Panc1 (cell line): ENCODE measurements at regions not wholly inside any gene's neighbourhood (a gene's known extent, or its start where the extent isn't known, plus 50 kb on each side); places are given as distances from the start of the nearest gene placed in this dataset.

Experiments used
- ATAC-seq: fragments of 200-7000 bp; cut with Tn5 transposase; 2 replicates; pipeline ENCODE4 v1.9.1; 2020; ENCODE audit warnings: mild to moderate bottlenecking, moderate library complexity
- BruUV-seq: library from RNA; stranded (reverse); fragments of 400-500 nt; replicated peaks from 2 replicates; lab custom pipeline; 2021; lab: Mats Ljungman, UMichigan
- CTCF ChIA-PET: fragments of 300-600 bp; sonication (Branson Sonifier 250); formaldehyde crosslinking; loops from one replicate; lab custom pipeline; 2022; ENCODE audit warnings: antibody characterized with exemption; lab: Charles Lee
- POLR2A ChIA-PET: fragments of 300-600 bp; sonication (Branson Sonifier 250); formaldehyde crosslinking; loops from one replicate; lab custom pipeline; 2022; ENCODE audit warnings: antibody characterized with exemption; lab: Charles Lee
- DNase-seq: peaks from one replicate; pipeline ENCODE4 v3.0.0-alpha.2; 2010; ENCODE audit warnings: low read depth, low spot score
- H3K27ac ChIP-seq: 2 replicates; pipeline ENCODE4 v1.5.1; 2011; ENCODE audit warnings: mild to moderate bottlenecking, low read length, inconsistent platforms
- H3K27me3 ChIP-seq: fragments of 200-500 bp; sonication (Bioruptor generic); 2 replicates; pipeline ENCODE4 v1.6.0; 2014; ENCODE audit warnings: low read length, inconsistent platforms; ENCODE audit not compliant: control insufficient read depth, insufficient read depth
- H3K36me3 ChIP-seq: fragments of 200-500 bp; sonication (Bioruptor generic); 2 replicates; pipeline ENCODE4 v1.5.1; 2014; ENCODE audit warnings: inconsistent platforms, mild to moderate bottlenecking, low read length, moderate library complexity; ENCODE audit not compliant: control insufficient read depth, insufficient read depth
- H3K4me1 ChIP-seq: 2 replicates; pipeline ENCODE4 v1.5.1; 2011; ENCODE audit warnings: inconsistent platforms, mild to moderate bottlenecking, low read length, moderate library complexity; ENCODE audit not compliant: control insufficient read depth, insufficient read depth
- H3K4me3 ChIP-seq, 2 experiments: 2 replicates each; pipeline ENCODE4 v1.5.1; 2011 to 2012; ENCODE audit warnings: low read depth in 2 of 2, low read length in 2 of 2, mild to moderate bottlenecking in 2 of 2, inconsistent platforms in 1 of 2, moderate library complexity in 1 of 2
- H3K9me3 ChIP-seq: fragments of 200-500 bp; sonication (Bioruptor generic); 2 replicates; pipeline ENCODE4 v1.5.1; 2014; ENCODE audit warnings: low read depth, mild to moderate bottlenecking, inconsistent platforms, low read length, moderate library complexity; ENCODE audit not compliant: control insufficient read depth, insufficient read depth
- POLR2AphosphoS5 ChIP-seq: IDR thresholded peaks from 2 replicates; pipeline ENCODE4 v1.6.1; 2012; ENCODE audit warnings: mild to moderate bottlenecking, low read depth, low read length, moderate library complexity
- REST ChIP-seq, 2 experiments: IDR thresholded peaks; 2 replicates each; pipeline ENCODE4 v1.6.1; 2011 to 2012; ENCODE audit warnings: low read depth in 2 of 2, control low read depth in 1 of 2, low read length in 1 of 2, mild to moderate bottlenecking in 1 of 2, moderate library complexity in 1 of 2; ENCODE audit not compliant: insufficient read depth in 1 of 2
- SIN3A ChIP-seq: IDR thresholded peaks from 2 replicates; pipeline ENCODE4 v1.6.1; 2012; ENCODE audit warnings: low read depth, mild to moderate bottlenecking, low read length, moderate library complexity, borderline replicate concordance; ENCODE audit not compliant: insufficient read depth
- TCF7L2 ChIP-seq: IDR thresholded peaks from 2 replicates; pipeline ENCODE4 v1.6.1; 2011; ENCODE audit warnings: mild to moderate bottlenecking, low read depth, low read length, inconsistent platforms
- in situ Hi-C: cut with HindIII; loops from 2 replicates; pipeline ENCODE4 v1.10.0; 2016; ENCODE audit warnings: low sequenced_read_pairs, low pct_unique_long_range_greater_than_20kb
- intact Hi-C: fragments of 100-400 bp; cut with micrococcal nuclease; formaldehyde crosslinking; loops from one replicate; pipeline ENCODE4 v1.10.0; 2022; ENCODE audit not compliant: unreplicated experiment
- TF ChIP-seq, protein P1 (sequence below): fragments of 450-650 bp; IDR thresholded peaks from 2 replicates; pipeline ENCODE4 v1.5.1; 2017; ENCODE audit warnings: mild to moderate bottlenecking

GRCh38 chr9:134972140-134972539 is 54.4 kb upstream of the FCN1 start:
- ATAC-seq, result no peak
- H3K27ac ChIP-seq, result no peak overlapping the region
- ChIA-PET POLR2A (no interaction called here), CTCF (no interaction called here)
- no TSS peak for BruUV-seq
- in situ Hi-C loops, result no loop called here
- H3K9me3 ChIP-seq, result no peaks in the 10 kb centered on the region
- H3K4me1 ChIP-seq, result no peaks in the 10 kb centered on the region
- no peaks in the 10 kb centered on the region; the same call in 1 of the 2 replicates for H3K36me3 ChIP-seq
- TF ChIP-seq SIN3A (no peak), TCF7L2 (no peak), REST (IDR thresholded peaks at IDR 0.05; ENCODE audit: insufficient read depth in 1 of 2, low read depth in 2 of 2, low read length in 1 of 2) (no peak), POLR2AphosphoS5 (no peak)
- TF ChIP-seq, protein P1, sequence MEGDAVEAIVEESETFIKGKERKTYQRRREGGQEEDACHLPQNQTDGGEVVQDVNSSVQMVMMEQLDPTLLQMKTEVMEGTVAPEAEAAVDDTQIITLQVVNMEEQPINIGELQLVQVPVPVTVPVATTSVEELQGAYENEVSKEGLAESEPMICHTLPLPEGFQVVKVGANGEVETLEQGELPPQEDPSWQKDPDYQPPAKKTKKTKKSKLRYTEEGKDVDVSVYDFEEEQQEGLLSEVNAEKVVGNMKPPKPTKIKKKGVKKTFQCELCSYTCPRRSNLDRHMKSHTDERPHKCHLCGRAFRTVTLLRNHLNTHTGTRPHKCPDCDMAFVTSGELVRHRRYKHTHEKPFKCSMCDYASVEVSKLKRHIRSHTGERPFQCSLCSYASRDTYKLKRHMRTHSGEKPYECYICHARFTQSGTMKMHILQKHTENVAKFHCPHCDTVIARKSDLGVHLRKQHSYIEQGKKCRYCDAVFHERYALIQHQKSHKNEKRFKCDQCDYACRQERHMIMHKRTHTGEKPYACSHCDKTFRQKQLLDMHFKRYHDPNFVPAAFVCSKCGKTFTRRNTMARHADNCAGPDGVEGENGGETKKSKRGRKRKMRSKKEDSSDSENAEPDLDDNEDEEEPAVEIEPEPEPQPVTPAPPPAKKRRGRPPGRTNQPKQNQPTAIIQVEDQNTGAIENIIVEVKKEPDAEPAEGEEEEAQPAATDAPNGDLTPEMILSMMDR, result no peak
- no peak overlapping the region for H3K4me3 ChIP-seq
- intact Hi-C loops, result no loop called here
- DNase-seq, result no peak
- peaks cover 5% of the 10 kb centered on the region for H3K27me3 ChIP-seq

- TF ChIP-seq SIN3A (no peak), TCF7L2 (no peak), POLR2AphosphoS5 (no peak), REST (IDR thresholded peaks at IDR 0.05; ENCODE audit: insufficient read depth in 1 of 2, low read depth in 2 of 2, low read length in 1 of 2) (no peak)
- TF ChIP-seq, protein P1, result no peak
- intact Hi-C loops (no loop called here), in situ Hi-C loops (no loop called here)
- ATAC-seq (no peak), DNase-seq (no peak)
- H3K4me1 ChIP-seq, result no peaks in the 10 kb centered on the region
- H3K9me3 ChIP-seq, result no peaks in the 10 kb centered on the region
- H3K27me3 ChIP-seq, result peaks cover 5% of the 10 kb centered on the region
- ChIA-PET CTCF (no interaction called here), POLR2A (no interaction called here)
- no TSS peak for BruUV-seq
- H3K36me3 ChIP-seq, result no peaks in the 10 kb centered on the region; the same call in 1 of the 2 replicates
- no peak overlapping the region for H3K4me3 ChIP-seq
- no peak overlapping the region for H3K27ac ChIP-seq
These were observed 57.5 kb upstream of the FCN1 start for GRCh38 chr9:134975253-134975652.
